ENCODE measurements at regions not wholly inside any gene's neighbourhood (a gene's known extent, or its start where the extent isn't known, plus 50 kb on each side); places are given as distances from the start of the nearest gene placed in this dataset.

GRCh38 chr9:74220327-74220726, 276.8 kb upstream of the RORB start:
- no peak for DNase-seq (ENCODE audit: low spot score)

GRCh38 chr9:74236857-74237256, 260.3 kb upstream of the RORB start:
- no peak for DNase-seq (ENCODE audit: low spot score)

- DNase-seq (ENCODE audit: low spot score), result peak; percentile 1
Observed at GRCh38 chr9:74245866-74246497, 251.2 kb upstream of the RORB start.

DNA sequence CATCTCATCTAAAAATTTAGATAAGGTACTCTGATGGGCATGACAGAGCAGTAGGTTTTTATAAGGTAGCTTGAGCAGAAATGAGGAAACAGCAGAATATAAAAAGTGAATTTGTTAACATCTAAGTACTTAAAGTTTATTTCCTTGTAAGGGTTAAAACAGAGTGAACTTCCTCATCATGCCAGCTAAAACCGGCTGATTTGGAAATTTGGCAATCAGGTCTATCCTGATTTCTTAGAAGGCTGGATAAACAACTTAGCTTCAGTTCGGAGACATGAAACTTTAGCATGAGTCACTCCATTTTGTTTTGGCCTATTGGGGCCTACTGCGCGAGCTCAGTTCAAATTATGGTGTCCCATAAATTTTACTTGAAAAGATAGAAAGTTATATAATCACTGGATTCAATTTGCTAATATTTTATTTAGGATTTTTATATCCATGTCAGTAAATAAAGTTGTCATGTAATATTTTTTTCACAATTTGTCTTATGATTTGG, 241.6 kb upstream of the RORB start:
- DNase-seq (ENCODE audit: low spot score), result no peak

- DNase-seq (ENCODE audit: low spot score), result no peak
Observed at GRCh38 chr9:74275872-74276508, 221.1 kb upstream of the RORB start.

GRCh38 chr9:74277532-74277931, 219.6 kb upstream of the RORB start:
- no peak for DNase-seq (ENCODE audit: low spot score)

DNA sequence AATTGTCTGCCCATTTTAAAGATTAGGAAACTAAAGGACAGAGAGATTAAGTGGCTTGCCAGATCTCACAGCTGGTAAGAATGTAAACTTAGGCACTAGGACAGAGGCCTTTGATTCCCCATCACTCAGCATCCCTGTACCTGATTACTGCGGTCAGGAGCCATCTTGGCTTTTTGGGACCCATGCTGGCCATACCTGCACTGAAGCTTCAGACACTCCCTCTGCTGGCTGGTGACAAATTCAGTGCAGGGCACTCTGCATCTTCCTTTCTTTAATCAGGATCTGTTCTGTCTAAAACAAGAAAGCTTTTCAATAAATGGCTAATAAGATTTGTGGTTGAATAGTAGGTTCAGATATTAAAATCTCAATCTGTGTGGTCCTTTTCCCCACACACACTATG, 215.5 kb upstream of the RORB start:
- no peak for DNase-seq (ENCODE audit: low spot score)

- no peak for DNase-seq (ENCODE audit: low spot score)
Observed at GRCh38 chr9:74282526-74283253, 214.4 kb upstream of the RORB start.

- DNase-seq (ENCODE audit: low spot score), result no peak
Observed at GRCh38 chr9:74284581-74285450, 212.3 kb upstream of the RORB start.

- DNase-seq (ENCODE audit: low spot score), result no peak
Observed at GRCh38 chr9:74293479-74293878, 203.7 kb upstream of the RORB start.

- no peak for DNase-seq (ENCODE audit: low spot score)
Observed at GRCh38 chr9:74303945-74304344, 193.2 kb upstream of the RORB start.

- peak; percentile 4 for DNase-seq (ENCODE audit: low spot score)
Observed at GRCh38 chr9:74304598-74304997, 192.5 kb upstream of the RORB start.

DNA sequence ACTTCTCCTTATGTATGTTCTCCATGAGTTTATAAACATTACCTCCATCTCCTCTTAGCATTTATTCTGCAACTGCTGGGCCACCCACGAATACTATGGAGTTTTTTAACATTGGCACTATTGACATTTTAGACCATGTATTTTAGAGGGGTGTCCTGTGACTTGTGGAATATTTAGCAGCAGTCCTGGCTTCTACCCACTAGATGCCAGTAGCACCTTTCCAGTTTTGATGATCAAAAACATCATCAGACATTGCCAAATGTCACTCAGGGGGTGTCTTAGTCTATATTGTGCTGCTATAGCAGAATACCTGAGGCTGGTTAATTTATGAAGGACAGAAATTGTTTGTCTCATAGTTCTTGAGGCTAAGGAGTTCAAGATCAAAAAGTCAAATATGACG, 187.5 kb upstream of the RORB start:
- no peak for DNase-seq (ENCODE audit: low spot score)

DNA sequence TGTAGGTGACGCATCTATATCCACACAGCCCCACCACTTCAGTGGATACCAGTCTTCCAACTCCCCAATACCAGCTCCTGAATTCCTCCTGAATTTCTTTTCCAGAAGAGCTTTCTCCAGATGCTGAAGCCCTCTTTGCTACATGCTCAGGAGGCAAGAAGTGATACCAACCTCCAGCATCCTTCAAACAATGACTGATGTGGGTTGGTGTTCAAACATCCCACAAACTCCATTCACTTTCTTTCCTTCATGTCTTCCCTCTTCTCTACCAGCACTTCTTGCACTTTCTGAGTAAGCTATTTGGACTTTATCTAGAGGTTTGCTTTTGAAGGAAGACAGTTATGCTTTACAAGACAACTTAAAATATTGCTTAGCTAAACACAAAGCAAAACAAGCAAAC, 179.9 kb upstream of the RORB start:
- DNase-seq (ENCODE audit: low spot score), result no peak

DNA sequence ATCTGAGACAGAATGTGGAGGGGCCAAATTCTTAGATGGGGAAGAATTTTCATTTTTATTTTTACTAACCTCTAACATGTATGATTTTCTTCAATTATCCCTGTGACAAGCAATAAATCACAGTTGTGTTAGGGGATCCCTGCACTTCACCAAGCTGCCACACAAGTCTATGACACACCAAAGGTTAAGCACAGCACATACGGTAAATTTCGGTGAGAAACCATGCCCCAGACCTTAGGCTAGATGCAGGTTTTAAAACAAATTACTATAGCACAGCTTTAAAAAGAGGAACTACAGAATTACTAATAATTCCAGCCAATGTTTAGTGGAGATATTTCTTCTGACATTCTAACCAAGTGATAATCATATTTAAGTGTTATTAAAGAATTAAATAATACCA, 175.7 kb upstream of the RORB start:
- DNase-seq (ENCODE audit: low spot score), result no peak

DNA sequence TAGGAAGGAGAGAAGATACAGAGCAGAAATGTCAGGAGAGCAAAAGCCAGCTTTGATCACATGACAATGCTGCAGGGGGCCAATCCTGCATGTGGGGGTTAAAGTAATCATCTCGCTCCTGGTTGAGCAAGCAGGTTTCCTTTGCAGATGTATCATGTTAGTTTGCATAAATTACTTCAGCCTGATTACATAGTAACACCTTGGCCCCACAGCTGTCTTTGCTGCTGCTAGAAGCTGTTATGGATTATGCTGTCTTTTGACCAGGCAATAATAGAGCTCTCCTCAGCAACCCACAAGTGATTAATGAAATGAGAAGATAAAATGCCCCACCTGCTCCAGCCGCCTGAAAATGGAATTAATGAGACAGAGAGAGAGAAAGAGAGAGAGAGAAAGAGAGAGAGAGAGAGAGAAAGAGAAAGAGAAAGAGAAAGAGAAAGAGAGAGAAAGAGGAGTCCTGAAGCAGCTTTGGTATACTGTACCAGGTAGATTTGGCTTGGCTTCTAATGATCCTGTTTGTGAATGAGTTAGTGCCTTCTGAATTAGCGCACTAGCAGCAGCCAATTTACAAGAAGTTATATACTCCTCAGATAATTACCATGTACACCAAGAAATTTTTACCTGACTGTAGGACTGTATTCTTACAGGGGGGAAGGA, 174.3 kb upstream of the RORB start:
- no peak for DNase-seq (ENCODE audit: low spot score)

GRCh38 chr9:74330487-74331214, 166.5 kb upstream of the RORB start:
- DNase-seq (ENCODE audit: low spot score), result no peak

- DNase-seq (ENCODE audit: low spot score), result no peak
Observed at GRCh38 chr9:74331607-74332006, 165.5 kb upstream of the RORB start.

DNA sequence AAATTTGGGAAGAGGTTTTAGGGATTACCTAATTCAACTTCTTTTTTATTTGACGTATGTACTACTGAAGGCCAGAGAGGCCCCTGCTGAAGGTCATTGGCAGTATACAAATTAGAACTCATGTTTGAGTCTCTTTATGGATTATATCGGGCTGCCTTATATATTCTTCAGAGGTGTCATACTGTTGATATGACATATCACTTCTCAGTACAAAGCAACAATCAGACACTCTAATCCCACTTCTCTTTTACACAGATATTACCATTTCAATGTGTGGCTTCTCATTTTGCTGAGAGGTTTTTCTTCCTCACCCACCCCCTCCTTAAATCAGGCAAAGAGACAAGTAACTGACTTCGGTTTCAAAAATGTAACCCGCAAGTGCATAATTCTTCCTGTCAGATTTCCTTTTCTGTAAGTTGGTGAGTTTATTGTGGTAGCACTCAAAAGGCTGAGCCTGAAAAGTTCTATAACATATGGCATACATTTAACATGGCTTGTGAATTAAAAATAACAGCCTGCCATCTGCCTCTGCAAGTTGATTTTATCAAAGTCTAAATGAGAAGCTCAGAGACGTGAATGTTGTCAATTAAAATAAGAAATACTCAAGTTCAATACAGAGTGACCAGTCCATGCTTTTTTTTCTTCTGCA, 163.6 kb upstream of the RORB start:
- no peak for DNase-seq (ENCODE audit: low spot score)

- DNase-seq (ENCODE audit: low spot score), result no peak
Observed at GRCh38 chr9:74334271-74334670, 162.9 kb upstream of the RORB start.

DNA sequence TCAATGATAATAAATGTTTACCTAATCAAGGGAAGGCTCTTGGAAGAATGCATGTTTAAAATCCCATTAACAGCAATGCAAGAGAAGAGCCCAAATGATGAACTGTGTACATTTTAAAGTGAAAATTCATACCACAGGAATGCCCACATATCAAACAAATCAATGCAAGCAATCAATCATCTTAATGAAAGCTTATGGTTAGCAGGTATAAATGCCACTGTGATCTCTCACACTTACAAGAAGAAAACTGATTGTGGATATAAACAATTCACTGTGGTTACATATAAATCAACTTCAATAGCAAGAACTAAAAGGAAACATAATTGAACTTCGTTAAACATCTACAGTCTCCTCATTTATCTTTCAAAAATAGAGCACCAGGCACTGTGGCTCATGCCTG, 161.0 kb upstream of the RORB start:
- DNase-seq (ENCODE audit: low spot score), result no peak

All from pons (tissue), 1 donor.